ENCODE measurements at regions not wholly inside any gene's neighbourhood (a gene's known extent, or its start where the extent isn't known, plus 50 kb on each side); places are given as distances from the start of the nearest gene placed in this dataset.

GRCh38 chr17:55644346-55644745, 78.3 kb downstream of the TMEM100 start:
- TF ChIP-seq SUZ12 (IDR thresholded peaks at IDR 0.05): no peak
- no peak for TF ChIP-seq HDGF (IDR thresholded peaks at IDR 0.05; ENCODE audit: borderline replicate concordance)
- no peak for TF ChIP-seq BHLHE40 (IDR thresholded peaks at IDR 0.05; ENCODE audit: borderline replicate concordance)
- no peak for TF ChIP-seq TARDBP (IDR thresholded peaks at IDR 0.05)
- no peak for TF ChIP-seq NFRKB (IDR thresholded peaks at IDR 0.05)
- no peak for TF ChIP-seq FOXA1 (IDR thresholded peaks at IDR 0.05)
- no peak for TF ChIP-seq SP1 (IDR thresholded peaks at IDR 0.05)
